GM12891 (cell line): ENCODE measurements at regions not wholly inside any gene's neighbourhood (a gene's known extent, or its start where the extent isn't known, plus 50 kb on each side); places are given as distances from the start of the nearest gene placed in this dataset.

Experiments used
- POLR2A ChIP-seq: IDR thresholded peaks from 2 replicates; pipeline ENCODE4 v1.6.1; 2011; ENCODE audit warnings: low read depth, low read length, control low read depth
- POLR2AphosphoS5 ChIP-seq: IDR thresholded peaks from 2 replicates; pipeline ENCODE4 v1.6.1; 2011; ENCODE audit warnings: low read depth, low read length, control low read depth

- TF ChIP-seq POLR2A (no peak), POLR2AphosphoS5 (no peak)
Measured at GRCh38 chr22:22952531-22953280, 65.1 kb downstream of the IGLL5 start.
